ENCODE measurements at regions not wholly inside any gene's neighbourhood (a gene's known extent, or its start where the extent isn't known, plus 50 kb on each side); places are given as distances from the start of the nearest gene placed in this dataset.
"Not testable (repeated sequence)": the region's sequence is repeated elsewhere in the genome, so short reads cannot be mapped to it uniquely, and the experiment has no call there.

- no peaks in the 10 kb centered on the region for H3K27me3 Mint-ChIP-seq (ENCODE audit: low read depth)
- H3K4me3 Mint-ChIP-seq: no peak overlapping the region
- H3K36me3 Mint-ChIP-seq (ENCODE audit: low read depth): no peaks in the 10 kb centered on the region
- no peak overlapping the region for H3K27ac Mint-ChIP-seq
- ATAC-seq (no peak), DNase-seq (no peak)
- CTCF ChIA-PET: no interaction called here
- H3K9me3 Mint-ChIP-seq (ENCODE audit: insufficient read depth): no peaks in the 10 kb centered on the region
- POLR2A ChIA-PET: no interaction called here
- no peaks in the 10 kb centered on the region for H3K4me1 Mint-ChIP-seq (ENCODE audit: low read depth)
Observed at GRCh38 chr2:17460371-17461086, 57.7 kb downstream of the RAD51AP2 start.

- CTCF ChIA-PET: no interaction called here
- Mint-ChIP-seq H3K4me1 (ENCODE audit: low read depth) (no peaks in the 10 kb centered on the region), H3K27me3 (ENCODE audit: low read depth) (no peaks in the 10 kb centered on the region), H3K9me3 (ENCODE audit: insufficient read depth) (no peaks in the 10 kb centered on the region), H3K27ac (no peak overlapping the region), H3K4me3 (no peak overlapping the region), H3K36me3 (ENCODE audit: low read depth) (no peaks in the 10 kb centered on the region)
- DNase-seq: no peak
- no peak for ATAC-seq
- POLR2A ChIA-PET: no interaction called here
Observed at GRCh38 chr2:17455343-17455742, 62.9 kb downstream of the RAD51AP2 start.

- POLR2A ChIA-PET; DNase-seq; H3K27ac Mint-ChIP-seq; ATAC-seq; H3K9me3 Mint-ChIP-seq (ENCODE audit: insufficient read depth); H3K36me3 Mint-ChIP-seq (ENCODE audit: low read depth); CTCF ChIA-PET; H3K4me1 Mint-ChIP-seq (ENCODE audit: low read depth); H3K27me3 Mint-ChIP-seq (ENCODE audit: low read depth); H3K4me3 Mint-ChIP-seq: not testable (repeated sequence)
Observed at GRCh38 chr2:17446191-17446590, 72.0 kb downstream of the RAD51AP2 start.

- H3K27me3 Mint-ChIP-seq (ENCODE audit: low read depth): no peaks in the 10 kb centered on the region
- no peak for ATAC-seq
- H3K9me3 Mint-ChIP-seq (ENCODE audit: insufficient read depth): no peaks in the 10 kb centered on the region
- no peak overlapping the region for H3K27ac Mint-ChIP-seq
- no peaks in the 10 kb centered on the region for H3K4me1 Mint-ChIP-seq (ENCODE audit: low read depth)
- H3K4me3 Mint-ChIP-seq: no peak overlapping the region
- ChIA-PET CTCF (no interaction called here), POLR2A (no interaction called here)
- no peaks in the 10 kb centered on the region for H3K36me3 Mint-ChIP-seq (ENCODE audit: low read depth)
- no peak for DNase-seq
Observed at GRCh38 chr2:17445744-17446143, 72.5 kb downstream of the RAD51AP2 start.

GRCh38 chr2:17442334-17442733 lies 75.9 kb downstream of the RAD51AP2 start:
- ChIA-PET CTCF (no interaction called here), POLR2A (no interaction called here)
- no peak overlapping the region for H3K4me3 Mint-ChIP-seq
- DNase-seq: no peak
- no peaks in the 10 kb centered on the region for H3K9me3 Mint-ChIP-seq (ENCODE audit: insufficient read depth)
- no peak overlapping the region for H3K27ac Mint-ChIP-seq
- no peaks in the 10 kb centered on the region for H3K27me3 Mint-ChIP-seq (ENCODE audit: low read depth)
- H3K36me3 Mint-ChIP-seq (ENCODE audit: low read depth): no peaks in the 10 kb centered on the region
- ATAC-seq: no peak
- H3K4me1 Mint-ChIP-seq (ENCODE audit: low read depth): no peaks in the 10 kb centered on the region

- no peaks in the 10 kb centered on the region for H3K36me3 Mint-ChIP-seq (ENCODE audit: low read depth)
- H3K27ac Mint-ChIP-seq: no peak overlapping the region
- H3K9me3 Mint-ChIP-seq (ENCODE audit: insufficient read depth): no peaks in the 10 kb centered on the region
- ChIA-PET CTCF (no interaction called here), POLR2A (no interaction called here)
- no peaks in the 10 kb centered on the region for H3K27me3 Mint-ChIP-seq (ENCODE audit: low read depth)
- no peak overlapping the region for H3K4me3 Mint-ChIP-seq
- no peak for DNase-seq
- H3K4me1 Mint-ChIP-seq (ENCODE audit: low read depth): no peaks in the 10 kb centered on the region
- no peak for ATAC-seq
Observed at GRCh38 chr2:17441790-17442189, 76.5 kb downstream of the RAD51AP2 start.

- DNase-seq (no peak), ATAC-seq (no peak)
- ChIA-PET POLR2A (no interaction called here), CTCF (no interaction called here)
- H3K9me3 Mint-ChIP-seq (ENCODE audit: insufficient read depth): no peaks in the 10 kb centered on the region
- no peaks in the 10 kb centered on the region for H3K4me1 Mint-ChIP-seq (ENCODE audit: low read depth)
- H3K4me3 Mint-ChIP-seq: no peak overlapping the region
- H3K36me3 Mint-ChIP-seq (ENCODE audit: low read depth): no peaks in the 10 kb centered on the region
- H3K27ac Mint-ChIP-seq: no peak overlapping the region
- no peaks in the 10 kb centered on the region for H3K27me3 Mint-ChIP-seq (ENCODE audit: low read depth)
Observed at GRCh38 chr2:17441055-17441771, 77.0 kb downstream of the RAD51AP2 start.

- Mint-ChIP-seq H3K27me3 (ENCODE audit: low read depth) (no peaks in the 10 kb centered on the region), H3K4me3 (no peak overlapping the region), H3K4me1 (ENCODE audit: low read depth) (no peaks in the 10 kb centered on the region), H3K36me3 (ENCODE audit: low read depth) (no peaks in the 10 kb centered on the region), H3K9me3 (ENCODE audit: insufficient read depth) (no peaks in the 10 kb centered on the region), H3K27ac (no peak overlapping the region)
- ATAC-seq: no peak
- POLR2A ChIA-PET: no interaction called here
- no peak for DNase-seq
- CTCF ChIA-PET: no interaction called here
Observed at GRCh38 chr2:17430326-17430725, 87.9 kb downstream of the RAD51AP2 start.

- H3K27me3 Mint-ChIP-seq (ENCODE audit: low read depth): no peaks in the 10 kb centered on the region
- no peak for DNase-seq
- H3K36me3 Mint-ChIP-seq (ENCODE audit: low read depth): no peaks in the 10 kb centered on the region
- H3K4me3 Mint-ChIP-seq: no peak overlapping the region
- no peaks in the 10 kb centered on the region for H3K4me1 Mint-ChIP-seq (ENCODE audit: low read depth)
- POLR2A ChIA-PET: no interaction called here
- H3K27ac Mint-ChIP-seq: no peak overlapping the region
- CTCF ChIA-PET: no interaction called here
- no peak for ATAC-seq
- H3K9me3 Mint-ChIP-seq (ENCODE audit: insufficient read depth): no peaks in the 10 kb centered on the region
Observed at GRCh38 chr2:17429130-17429529, 89.1 kb downstream of the RAD51AP2 start.

- CTCF ChIA-PET: no interaction called here
- POLR2A ChIA-PET: no interaction called here
- no peak for DNase-seq
- Mint-ChIP-seq H3K4me1 (ENCODE audit: low read depth) (no peaks in the 10 kb centered on the region), H3K27ac (no peak overlapping the region), H3K36me3 (ENCODE audit: low read depth) (no peaks in the 10 kb centered on the region), H3K4me3 (no peak overlapping the region), H3K27me3 (ENCODE audit: low read depth) (no peaks in the 10 kb centered on the region), H3K9me3 (ENCODE audit: insufficient read depth) (no peaks in the 10 kb centered on the region)
- ATAC-seq: no peak
Observed at GRCh38 chr2:17427401-17427800, 90.8 kb downstream of the RAD51AP2 start.

GRCh38 chr2:17426743-17427142 lies 91.5 kb downstream of the RAD51AP2 start:
- ATAC-seq (no peak), DNase-seq (no peak)
- CTCF ChIA-PET: no interaction called here
- H3K36me3 Mint-ChIP-seq (ENCODE audit: low read depth): no peaks in the 10 kb centered on the region
- H3K27ac Mint-ChIP-seq: no peak overlapping the region
- H3K4me3 Mint-ChIP-seq: no peak overlapping the region
- POLR2A ChIA-PET: interaction anchor here (0.6 kb wide), 1 partner anchor 11 kb away, joined by 4 read pairs; no protein-coding TSS in a partner anchor
- H3K27me3 Mint-ChIP-seq (ENCODE audit: low read depth): no peaks in the 10 kb centered on the region
- H3K9me3 Mint-ChIP-seq (ENCODE audit: insufficient read depth): no peaks in the 10 kb centered on the region
- no peaks in the 10 kb centered on the region for H3K4me1 Mint-ChIP-seq (ENCODE audit: low read depth)

- Mint-ChIP-seq H3K4me3 (no peak overlapping the region), H3K36me3 (ENCODE audit: low read depth) (no peaks in the 10 kb centered on the region), H3K9me3 (ENCODE audit: insufficient read depth) (no peaks in the 10 kb centered on the region), H3K27me3 (ENCODE audit: low read depth) (no peaks in the 10 kb centered on the region), H3K27ac (no peak overlapping the region), H3K4me1 (ENCODE audit: low read depth) (no peaks in the 10 kb centered on the region)
- ChIA-PET POLR2A (no interaction called here), CTCF (no interaction called here)
- DNase-seq (no peak), ATAC-seq (no peak)
Observed at GRCh38 chr2:17422061-17422460, 96.2 kb downstream of the RAD51AP2 start.

- no peaks in the 10 kb centered on the region for H3K27me3 Mint-ChIP-seq (ENCODE audit: low read depth)
- no peak overlapping the region for H3K4me3 Mint-ChIP-seq
- H3K4me1 Mint-ChIP-seq (ENCODE audit: low read depth): no peaks in the 10 kb centered on the region
- ChIA-PET POLR2A (no interaction called here), CTCF (no interaction called here)
- no peaks in the 10 kb centered on the region for H3K36me3 Mint-ChIP-seq (ENCODE audit: low read depth)
- no peaks in the 10 kb centered on the region for H3K9me3 Mint-ChIP-seq (ENCODE audit: insufficient read depth)
- no peak overlapping the region for H3K27ac Mint-ChIP-seq
- no peak for DNase-seq
- no peak for ATAC-seq
Observed at GRCh38 chr2:17416884-17417391, 101.3 kb downstream of the RAD51AP2 start.
